ENCODE measurements at regions not wholly inside any gene's neighbourhood (a gene's known extent, or its start where the extent isn't known, plus 50 kb on each side); places are given as distances from the start of the nearest gene placed in this dataset.
"Not testable (repeated sequence)": the region's sequence is repeated elsewhere in the genome, so short reads cannot be mapped to it uniquely, and the experiment has no call there.

DNA sequence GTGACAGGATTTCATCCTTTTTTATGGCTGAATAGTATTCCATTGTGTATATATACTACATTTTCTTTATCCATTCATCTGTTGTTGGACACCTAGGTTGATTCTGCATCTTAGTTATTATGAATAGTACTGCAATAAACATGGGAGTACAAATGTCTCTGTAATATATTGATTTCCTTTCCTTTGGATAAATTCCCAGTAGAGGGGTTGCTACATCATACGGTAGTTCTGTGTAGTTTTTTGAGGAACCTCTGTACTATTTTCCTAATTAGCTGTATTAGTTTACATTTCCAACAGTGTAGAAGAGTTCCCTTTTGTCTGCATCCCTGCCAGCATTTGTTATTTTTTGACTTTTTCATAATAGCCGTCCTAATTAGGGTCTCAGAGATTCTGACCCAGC lies 201.3 kb downstream of the GIPC2 start:
- no peak for DNase-seq (ENCODE audit: low spot score)

DNA sequence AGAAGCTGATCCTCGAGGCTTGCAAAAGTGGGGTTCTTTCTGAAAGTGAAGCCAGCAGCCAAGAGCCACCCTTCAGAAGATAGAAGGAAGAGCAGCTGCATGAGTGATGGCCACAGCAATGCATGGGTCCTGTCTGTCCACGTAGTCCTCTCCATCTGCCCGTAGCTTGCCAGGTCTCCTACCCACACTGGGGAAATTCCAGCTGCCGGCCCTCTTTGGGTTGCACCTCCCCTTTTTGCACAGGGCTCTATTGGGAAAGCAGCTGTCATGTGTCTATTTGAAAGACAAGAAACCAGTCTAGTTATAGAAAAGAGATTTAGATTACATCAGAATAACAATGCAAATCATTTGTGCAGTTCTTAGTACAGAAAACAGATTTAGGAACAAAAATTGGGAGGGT lies 204.4 kb downstream of the GIPC2 start:
- DNase-seq (ENCODE audit: low spot score), result no peak

DNA sequence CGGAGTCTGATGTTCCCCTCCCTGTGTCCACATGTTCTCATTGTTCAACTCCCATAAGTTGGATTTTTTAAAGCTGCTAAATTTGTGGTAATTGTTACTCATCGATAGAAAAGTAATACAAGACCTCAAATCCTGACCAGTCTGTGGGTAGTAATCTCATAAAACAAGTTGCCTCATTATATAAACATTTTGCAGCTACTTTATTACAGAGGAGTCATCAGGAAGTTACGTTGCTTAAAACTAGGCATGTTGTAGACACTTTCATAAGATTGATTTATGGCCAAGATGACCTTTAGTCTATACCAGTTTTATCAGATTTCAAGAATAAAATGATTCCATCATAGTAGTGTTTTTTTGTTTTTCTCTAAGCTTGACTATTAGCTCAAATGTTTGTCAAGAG lies 208.8 kb downstream of the GIPC2 start:
- DNase-seq (ENCODE audit: low spot score), result no peak

DNA sequence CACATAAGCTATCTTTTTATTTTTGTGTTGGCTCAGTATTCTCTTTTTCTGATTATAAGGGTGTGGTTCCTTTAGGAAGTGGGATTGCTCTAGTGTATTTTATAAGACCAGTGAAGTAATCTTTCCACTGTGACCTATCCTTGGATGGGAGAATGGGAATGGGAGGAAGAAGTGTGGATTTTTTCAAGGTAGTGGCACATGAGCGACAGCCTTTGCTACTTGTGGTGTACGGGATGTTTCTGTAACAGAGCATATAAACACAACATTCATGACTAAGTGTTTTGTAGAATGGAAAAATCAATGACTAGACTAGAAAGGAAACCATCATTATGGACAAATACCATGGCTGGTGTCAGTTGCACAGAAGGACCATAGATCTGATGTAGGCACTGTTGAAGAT lies 209.6 kb downstream of the GIPC2 start:
- peak; percentile 17 for DNase-seq (ENCODE audit: low spot score)

DNA sequence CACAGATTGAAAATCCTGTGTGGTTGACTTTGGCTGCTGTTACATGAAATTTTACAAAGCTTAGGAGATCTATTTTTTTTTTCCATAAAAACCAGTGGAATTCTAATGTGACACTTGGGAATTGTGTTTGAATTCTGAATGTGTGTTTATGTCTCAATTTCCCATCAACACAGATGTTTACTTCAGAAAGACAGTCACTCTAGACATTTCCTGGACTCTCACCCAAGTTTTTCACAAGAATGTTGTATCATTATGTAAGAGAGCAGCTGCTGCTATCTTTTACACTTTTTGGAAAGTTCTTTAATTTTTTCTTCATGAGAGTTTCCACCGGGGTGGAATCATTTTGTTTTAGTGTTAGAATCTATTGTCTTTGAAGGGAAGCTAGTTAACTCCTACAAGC lies 210.1 kb downstream of the GIPC2 start:
- DNase-seq (ENCODE audit: low spot score), result no peak

- no peak for DNase-seq (ENCODE audit: low spot score)
These were observed 217.7 kb downstream of the GIPC2 start for GRCh38 chr1:78263459-78263858.

DNA sequence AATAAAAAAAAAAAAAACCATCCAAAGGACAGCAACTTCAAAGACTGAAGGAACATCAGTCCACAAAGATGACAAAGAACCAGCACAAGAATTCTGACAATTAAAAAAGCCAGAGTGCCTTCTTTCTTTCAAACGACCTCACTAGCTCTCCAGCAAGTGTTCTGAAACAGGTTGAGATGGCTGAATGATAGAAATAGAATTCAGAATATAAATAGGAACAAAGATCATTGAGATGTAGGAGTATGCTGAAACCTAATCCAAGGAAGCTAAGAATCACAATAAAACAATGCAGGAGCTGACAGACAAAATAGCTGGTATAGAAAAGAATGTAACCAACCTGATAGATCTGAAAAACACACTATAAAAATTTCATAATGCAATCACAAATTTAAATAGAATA lies 218.2 kb downstream of the GIPC2 start:
- DNase-seq (ENCODE audit: low spot score), result no peak

DNA sequence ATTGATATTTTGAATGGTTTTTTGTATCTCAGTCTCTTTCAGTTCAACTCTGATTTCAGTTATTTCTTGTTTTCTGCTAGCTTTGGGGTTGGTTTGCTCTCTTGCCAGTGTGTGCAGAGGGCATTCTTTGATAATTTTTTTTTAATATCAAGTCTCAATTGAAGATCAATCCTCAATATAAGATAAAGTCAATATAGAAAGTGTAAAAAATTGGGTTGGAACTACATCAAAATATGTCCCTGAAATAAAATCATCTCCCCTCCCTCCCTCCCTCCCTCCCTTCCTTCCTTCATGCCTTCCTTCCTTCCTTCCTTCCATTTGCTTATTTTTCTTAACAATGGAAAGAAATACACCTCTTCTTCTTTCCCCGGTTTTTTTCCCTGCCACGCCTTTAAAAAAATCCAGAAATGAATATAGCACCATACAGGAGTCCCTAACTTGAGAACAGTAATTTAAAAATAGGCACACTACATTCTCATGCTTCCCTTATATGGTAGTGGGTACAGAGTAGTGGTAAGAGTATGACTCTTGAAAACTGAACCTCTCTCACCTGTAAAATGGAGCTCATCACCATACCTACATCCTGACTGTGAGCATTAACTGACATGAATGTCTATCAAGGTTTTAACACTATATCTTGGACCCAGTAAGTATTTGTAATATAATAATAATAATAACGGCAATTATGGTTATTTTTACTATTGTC lies 221.9 kb downstream of the GIPC2 start:
- no peak for DNase-seq (ENCODE audit: low spot score)

DNA sequence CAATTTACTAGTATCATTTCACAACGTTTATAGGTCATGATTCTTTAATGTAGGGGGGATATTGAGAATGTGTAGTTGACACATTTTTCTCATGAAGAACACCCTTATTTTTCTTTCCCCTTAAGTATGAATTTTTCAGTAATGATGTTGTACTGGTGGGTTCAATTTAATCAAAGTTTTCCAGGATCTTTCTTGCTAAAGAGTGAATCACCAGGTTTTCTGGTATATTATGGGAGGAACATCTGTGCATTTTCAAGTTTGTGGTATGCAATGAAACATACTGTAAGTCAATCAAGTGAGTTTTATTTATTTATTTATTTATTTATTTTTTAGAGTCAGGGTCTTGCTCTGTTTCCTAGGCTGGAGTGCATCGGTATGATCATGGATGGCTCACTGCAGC lies 221.2 kb upstream of the PTGFR start:
- no peak for DNase-seq (ENCODE audit: low spot score)

- DNase-seq (ENCODE audit: low spot score), result not testable (repeated sequence)
These were observed 219.4 kb upstream of the PTGFR start for GRCh38 chr1:78271423-78271822.

- peak; percentile 46 for DNase-seq (ENCODE audit: low spot score)
These were observed 216.0 kb upstream of the PTGFR start for GRCh38 chr1:78274814-78275213.

- DNase-seq (ENCODE audit: low spot score), result no peak
These were observed 215.3 kb upstream of the PTGFR start for GRCh38 chr1:78275456-78275855.

GRCh38 chr1:78275906-78276685 lies 214.7 kb upstream of the PTGFR start:
- DNase-seq (ENCODE audit: low spot score), result no peak

DNA sequence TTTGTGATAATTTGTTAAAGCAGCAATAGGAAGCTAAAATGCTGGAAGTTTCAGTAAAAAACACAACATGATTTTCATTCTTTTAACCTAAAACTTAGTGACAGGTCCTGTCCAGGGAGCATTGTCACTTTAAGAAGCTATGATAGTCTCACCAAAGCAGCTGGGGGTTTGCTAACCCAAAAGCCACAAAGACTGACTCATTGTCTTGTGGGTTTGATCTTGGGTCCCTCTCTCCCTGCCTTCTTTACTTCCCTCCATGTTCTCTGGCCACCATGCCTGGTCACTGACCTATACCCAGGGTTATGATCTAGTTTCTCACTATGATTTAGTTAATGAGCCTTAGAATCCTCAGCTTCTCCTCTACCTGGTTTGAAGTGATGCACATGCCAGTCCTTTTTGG lies 213.5 kb upstream of the PTGFR start:
- DNase-seq (ENCODE audit: low spot score), result peak; percentile 59

GRCh38 chr1:78279051-78279450 lies 211.7 kb upstream of the PTGFR start:
- DNase-seq (ENCODE audit: low spot score), result peak; percentile 68

- DNase-seq (ENCODE audit: low spot score), result no peak
These were observed 210.1 kb upstream of the PTGFR start for GRCh38 chr1:78280626-78281025.

GRCh38 chr1:78281580-78281979 lies 209.2 kb upstream of the PTGFR start:
- no peak for DNase-seq (ENCODE audit: low spot score)

GRCh38 chr1:78283691-78284090 lies 207.1 kb upstream of the PTGFR start:
- DNase-seq (ENCODE audit: low spot score), result no peak

DNA sequence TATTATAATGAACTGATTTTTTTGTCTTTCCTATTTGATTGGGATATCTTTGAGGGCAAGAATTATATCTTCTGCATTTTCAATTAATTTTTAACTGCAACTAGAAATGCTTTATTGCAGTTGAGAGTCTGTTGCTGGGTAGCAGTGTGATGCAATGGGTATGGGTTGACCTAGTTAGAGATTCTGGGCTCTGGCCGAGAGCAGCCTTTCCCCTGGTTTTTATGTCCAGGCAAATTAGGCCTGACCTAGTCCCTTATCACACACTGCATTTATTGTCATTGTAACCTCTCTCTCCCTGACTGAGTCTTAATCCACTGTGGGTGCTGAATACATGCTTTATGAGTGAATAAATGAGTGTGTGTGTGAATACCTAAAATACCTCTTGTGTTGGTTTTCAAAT lies 206.4 kb upstream of the PTGFR start:
- no peak for DNase-seq (ENCODE audit: low spot score)

DNA sequence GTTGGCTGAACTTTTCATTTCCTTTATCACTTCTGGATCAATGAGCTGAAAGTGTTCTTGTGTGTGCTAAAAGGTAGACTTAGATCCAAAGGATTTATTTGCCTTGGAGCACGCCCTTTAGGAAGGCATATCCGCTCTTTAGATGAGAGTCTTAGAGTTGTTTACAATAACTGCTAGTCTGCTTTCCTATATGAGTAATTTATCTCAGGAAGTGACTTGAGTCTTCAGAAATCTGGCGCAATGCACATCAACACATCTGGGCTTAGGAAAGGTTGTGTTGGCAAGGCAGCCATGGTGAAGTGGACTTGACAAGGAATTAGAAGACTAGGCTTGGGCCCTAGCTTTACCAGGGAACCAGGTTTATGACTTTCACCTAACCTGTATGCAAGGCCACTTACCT lies 204.1 kb upstream of the PTGFR start:
- DNase-seq (ENCODE audit: low spot score), result peak; percentile 47

GRCh38 chr1:78289603-78290002 lies 201.2 kb upstream of the PTGFR start:
- DNase-seq (ENCODE audit: low spot score), result no peak

DNA sequence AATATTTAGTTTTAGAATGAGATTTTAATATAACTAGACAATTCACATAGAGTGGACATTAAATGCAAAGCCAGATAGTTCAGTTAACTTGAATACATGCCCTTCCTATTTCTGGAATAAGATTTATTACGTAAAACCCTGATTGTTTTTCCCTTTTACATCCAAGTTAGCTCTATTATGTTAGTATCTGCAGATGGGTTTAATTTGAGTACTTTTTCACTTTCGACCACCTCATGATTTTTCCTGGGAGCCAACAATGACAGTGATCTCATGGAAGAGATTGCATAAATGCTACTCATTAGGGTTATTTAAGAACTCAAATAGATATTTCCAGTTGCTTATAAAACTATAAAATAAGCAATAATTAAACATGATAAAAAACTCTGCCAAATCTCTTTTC lies 199.4 kb upstream of the PTGFR start:
- DNase-seq (ENCODE audit: low spot score), result no peak

- no peak for DNase-seq (ENCODE audit: low spot score)
These were observed 198.9 kb upstream of the PTGFR start for GRCh38 chr1:78291872-78292271.

DNA sequence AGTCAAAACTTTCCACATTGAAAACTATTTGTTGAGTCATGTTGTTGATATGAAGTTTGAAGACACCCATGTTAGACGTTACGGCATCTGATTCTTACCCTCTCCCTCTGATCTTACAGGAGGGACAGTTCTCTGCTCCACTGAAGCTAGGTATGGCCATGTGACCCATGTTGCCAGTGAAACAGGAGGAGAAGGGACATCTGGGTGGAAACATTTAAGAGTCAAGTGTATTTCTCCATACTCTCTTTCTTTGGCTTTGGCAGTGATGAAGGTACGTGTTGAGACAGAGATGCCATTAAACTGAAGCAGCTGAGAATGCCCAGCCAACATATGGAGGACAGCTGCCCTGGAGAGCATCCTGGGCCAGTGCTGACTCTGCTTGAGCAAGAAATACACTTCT lies 198.4 kb upstream of the PTGFR start:
- DNase-seq (ENCODE audit: low spot score), result no peak
